ENCODE measurements at regions not wholly inside any gene's neighbourhood (a gene's known extent, or its start where the extent isn't known, plus 50 kb on each side); places are given as distances from the start of the nearest gene placed in this dataset.

- TF ChIP-seq CTCF (IDR thresholded peaks at IDR 0.05; ENCODE audit: unreplicated experiment in 3 of 3) = no peak
- peak overlapping the region in 2 of 3 experiments; percentile 53 to 74 for H3K27ac Mint-ChIP-seq
- peaks cover 75% of the 10 kb centered on the region for H3K27me3 Mint-ChIP-seq (ENCODE audit: low read depth)
- H3K4me3 Mint-ChIP-seq = no peak overlapping the region
- no peaks in the 10 kb centered on the region for H3K36me3 Mint-ChIP-seq (ENCODE audit: low read depth)
- H3K4me1 Mint-ChIP-seq = peaks cover 34% of the 10 kb centered on the region
- peaks cover 2% of the 10 kb centered on the region for H3K9me3 Mint-ChIP-seq
Measured at GRCh38 chr2:71778514-71778913, 325.2 kb downstream of the DYSF start.

GRCh38 chr2:71777946-71778345 is 324.6 kb downstream of the DYSF start:
- Mint-ChIP-seq H3K9me3 (peaks cover 2% of the 10 kb centered on the region), H3K4me1 (peaks cover 28% of the 10 kb centered on the region), H3K27ac (peak overlapping the region in 1 of 3 experiments; percentile 24), H3K27me3 (ENCODE audit: low read depth) (peaks cover 70% of the 10 kb centered on the region), H3K36me3 (ENCODE audit: low read depth) (no peaks in the 10 kb centered on the region), H3K4me3 (no peak overlapping the region)
- no peak for TF ChIP-seq CTCF (IDR thresholded peaks at IDR 0.05; ENCODE audit: unreplicated experiment in 3 of 3)

GRCh38 chr2:71776227-71776626 is 322.9 kb downstream of the DYSF start:
- H3K4me3 Mint-ChIP-seq = no peak overlapping the region
- H3K36me3 Mint-ChIP-seq (ENCODE audit: low read depth) = no peaks in the 10 kb centered on the region
- TF ChIP-seq CTCF (IDR thresholded peaks at IDR 0.05; ENCODE audit: unreplicated experiment in 3 of 3) = no peak
- peaks cover 7% of the 10 kb centered on the region for H3K9me3 Mint-ChIP-seq
- H3K27me3 Mint-ChIP-seq (ENCODE audit: low read depth) = peaks cover 62% of the 10 kb centered on the region
- peaks cover 22% of the 10 kb centered on the region for H3K4me1 Mint-ChIP-seq
- H3K27ac Mint-ChIP-seq = no peak overlapping the region

- peaks cover 14% of the 10 kb centered on the region for H3K9me3 Mint-ChIP-seq
- no peaks in the 10 kb centered on the region for H3K36me3 Mint-ChIP-seq (ENCODE audit: low read depth)
- no peak for TF ChIP-seq CTCF (IDR thresholded peaks at IDR 0.05; ENCODE audit: unreplicated experiment in 3 of 3)
- peaks cover 39% of the 10 kb centered on the region for H3K27me3 Mint-ChIP-seq (ENCODE audit: low read depth)
- peaks cover 2% of the 10 kb centered on the region for H3K4me1 Mint-ChIP-seq
- no peak overlapping the region for H3K27ac Mint-ChIP-seq
- H3K4me3 Mint-ChIP-seq = no peak overlapping the region
Measured at GRCh38 chr2:71773218-71773617, 319.9 kb downstream of the DYSF start.

- H3K9me3 Mint-ChIP-seq = peaks cover 14% of the 10 kb centered on the region
- no peaks in the 10 kb centered on the region for H3K36me3 Mint-ChIP-seq (ENCODE audit: low read depth)
- H3K27me3 Mint-ChIP-seq (ENCODE audit: low read depth) = peaks cover 37% of the 10 kb centered on the region
- H3K27ac Mint-ChIP-seq = no peak overlapping the region
- no peaks in the 10 kb centered on the region for H3K4me1 Mint-ChIP-seq
- no peak for TF ChIP-seq CTCF (IDR thresholded peaks at IDR 0.05; ENCODE audit: unreplicated experiment in 3 of 3)
- no peak overlapping the region for H3K4me3 Mint-ChIP-seq
Measured at GRCh38 chr2:71772510-71773172, 319.3 kb downstream of the DYSF start.

GRCh38 chr2:71767663-71768062 is 314.3 kb downstream of the DYSF start:
- H3K4me1 Mint-ChIP-seq = no peaks in the 10 kb centered on the region
- H3K36me3 Mint-ChIP-seq (ENCODE audit: low read depth) = no peaks in the 10 kb centered on the region
- H3K9me3 Mint-ChIP-seq = peaks cover 14% of the 10 kb centered on the region
- H3K27me3 Mint-ChIP-seq (ENCODE audit: low read depth) = peaks cover 44% of the 10 kb centered on the region
- no peak overlapping the region for H3K27ac Mint-ChIP-seq
- no peak for TF ChIP-seq CTCF (IDR thresholded peaks at IDR 0.05; ENCODE audit: unreplicated experiment in 3 of 3)
- no peak overlapping the region for H3K4me3 Mint-ChIP-seq

Data from nephron (organoid).